ENCODE measurements at regions not wholly inside any gene's neighbourhood (a gene's known extent, or its start where the extent isn't known, plus 50 kb on each side); places are given as distances from the start of the nearest gene placed in this dataset.

DNA sequence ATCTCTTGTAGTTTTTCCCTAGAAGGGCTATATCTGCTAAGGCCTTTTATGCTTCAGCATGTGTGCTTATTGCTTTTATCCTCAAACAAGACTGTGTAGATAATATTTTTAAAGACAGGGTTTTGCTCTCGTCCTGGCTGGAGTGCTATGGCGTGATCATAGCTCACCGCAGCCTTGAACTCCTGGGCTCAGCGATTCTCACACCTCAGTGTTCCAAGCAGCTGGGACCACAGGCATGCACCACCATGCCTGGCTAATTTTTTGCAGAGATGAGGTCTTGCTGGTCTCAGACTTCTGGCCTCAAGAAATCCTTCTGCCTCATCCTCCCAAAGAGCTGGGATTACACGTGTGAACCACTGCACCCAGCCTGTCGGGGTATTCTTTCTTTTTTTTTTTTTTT is 137.3 kb upstream of the SCAF11 start:
- TF ChIP-seq POLR2A (IDR thresholded peaks at IDR 0.05), result no peak
- TF ChIP-seq, protein P1, sequence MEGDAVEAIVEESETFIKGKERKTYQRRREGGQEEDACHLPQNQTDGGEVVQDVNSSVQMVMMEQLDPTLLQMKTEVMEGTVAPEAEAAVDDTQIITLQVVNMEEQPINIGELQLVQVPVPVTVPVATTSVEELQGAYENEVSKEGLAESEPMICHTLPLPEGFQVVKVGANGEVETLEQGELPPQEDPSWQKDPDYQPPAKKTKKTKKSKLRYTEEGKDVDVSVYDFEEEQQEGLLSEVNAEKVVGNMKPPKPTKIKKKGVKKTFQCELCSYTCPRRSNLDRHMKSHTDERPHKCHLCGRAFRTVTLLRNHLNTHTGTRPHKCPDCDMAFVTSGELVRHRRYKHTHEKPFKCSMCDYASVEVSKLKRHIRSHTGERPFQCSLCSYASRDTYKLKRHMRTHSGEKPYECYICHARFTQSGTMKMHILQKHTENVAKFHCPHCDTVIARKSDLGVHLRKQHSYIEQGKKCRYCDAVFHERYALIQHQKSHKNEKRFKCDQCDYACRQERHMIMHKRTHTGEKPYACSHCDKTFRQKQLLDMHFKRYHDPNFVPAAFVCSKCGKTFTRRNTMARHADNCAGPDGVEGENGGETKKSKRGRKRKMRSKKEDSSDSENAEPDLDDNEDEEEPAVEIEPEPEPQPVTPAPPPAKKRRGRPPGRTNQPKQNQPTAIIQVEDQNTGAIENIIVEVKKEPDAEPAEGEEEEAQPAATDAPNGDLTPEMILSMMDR (IDR thresholded peaks at IDR 0.05), result no peak

Measured in right lobe of liver (tissue), 4 donors.